Hindlimb muscle (tissue), 1 donor: ENCODE measurements at regions not wholly inside any gene's neighbourhood (a gene's known extent, or its start where the extent isn't known, plus 50 kb on each side); places are given as distances from the start of the nearest gene placed in this dataset.

ENCODE experiments used
- DNase-seq: peaks from one replicate; pipeline ENCODE4 v3.0.0-alpha.2; 2013

- no peak for DNase-seq
Measured at GRCh38 chr3:963255-963654, 129.6 kb upstream of the CNTN6 start.

- no peak for DNase-seq
Measured at GRCh38 chr3:963755-964154, 129.1 kb upstream of the CNTN6 start.

- no peak for DNase-seq
Measured at GRCh38 chr3:965826-966225, 127.0 kb upstream of the CNTN6 start.

- DNase-seq, result no peak
Measured at GRCh38 chr3:966341-966740, 126.5 kb upstream of the CNTN6 start.

GRCh38 chr3:973340-973739 is 119.5 kb upstream of the CNTN6 start:
- no peak for DNase-seq

- no peak for DNase-seq
Measured at GRCh38 chr3:976006-976405, 116.8 kb upstream of the CNTN6 start.

GRCh38 chr3:981156-981555 is 111.7 kb upstream of the CNTN6 start:
- DNase-seq, result no peak

- DNase-seq, result no peak
Measured at GRCh38 chr3:988785-989184, 104.0 kb upstream of the CNTN6 start.

GRCh38 chr3:992871-993270 is 100.0 kb upstream of the CNTN6 start:
- no peak for DNase-seq

GRCh38 chr3:1002010-1002409 is 90.8 kb upstream of the CNTN6 start:
- no peak for DNase-seq

- DNase-seq, result peak; percentile 81
Measured at GRCh38 chr3:1007866-1008265, 85.0 kb upstream of the CNTN6 start.

- no peak for DNase-seq
Measured at GRCh38 chr3:1010228-1010627, 82.6 kb upstream of the CNTN6 start.

- DNase-seq, result no peak
Measured at GRCh38 chr3:1015826-1016225, 77.0 kb upstream of the CNTN6 start.

- peak; percentile 13 for DNase-seq
Measured at GRCh38 chr3:1017870-1018269, 75.0 kb upstream of the CNTN6 start.

GRCh38 chr3:1019157-1019556 is 73.7 kb upstream of the CNTN6 start:
- DNase-seq, result no peak

- DNase-seq, result no peak
Measured at GRCh38 chr3:1026395-1026794, 66.4 kb upstream of the CNTN6 start.

GRCh38 chr3:1036207-1036826 is 56.5 kb upstream of the CNTN6 start:
- no peak for DNase-seq

- DNase-seq, result no peak
Measured at GRCh38 chr3:1037631-1038030, 55.2 kb upstream of the CNTN6 start.
